Keratinocyte (primary cell): ENCODE measurements at regions not wholly inside any gene's neighbourhood (a gene's known extent, or its start where the extent isn't known, plus 50 kb on each side); places are given as distances from the start of the nearest gene placed in this dataset.

Source experiments
- DNase-seq: peaks from one replicate; pipeline ENCODE4 v3.0.0-alpha.2; 2011; ENCODE audit warnings: low read depth, missing footprints, low spot score
- FAIRE-seq: peaks from 2 replicates; lab custom pipeline; 2011; peaks lifted over from hg19 to GRCh38; lab: Jason Lieb, UNC
- H2AFZ ChIP-seq: 2 replicates; pipeline ENCODE4 v1.6.0; 2012; ENCODE audit warnings: low read length, control low read depth, inconsistent platforms; ENCODE audit not compliant: control insufficient read depth
- H3K27ac ChIP-seq: 2 replicates; pipeline ENCODE4 v1.5.1; 2011; ENCODE audit warnings: low read length; ENCODE audit not compliant: control insufficient read depth, insufficient read depth
- H3K27me3 ChIP-seq: 3 replicates; pipeline ENCODE4 v1.6.0; 2011; ENCODE audit warnings: low read length; ENCODE audit not compliant: control insufficient read depth, insufficient read depth; ENCODE audit errors: extremely low read depth
- H3K36me3 ChIP-seq, 2 experiments: 2 replicates in 1 of 2; 3 replicates in 1 of 2; pipeline ENCODE4 v1.5.1; 2011; ENCODE audit warnings: low read length in 2 of 2, mild to moderate bottlenecking in 1 of 2; ENCODE audit not compliant: control insufficient read depth in 2 of 2, insufficient read depth in 2 of 2; ENCODE audit errors: extremely low read depth in 1 of 2
- H3K4me1 ChIP-seq: 3 replicates; pipeline ENCODE4 v1.5.1; 2011; ENCODE audit warnings: low read length; ENCODE audit not compliant: control insufficient read depth, insufficient read depth; ENCODE audit errors: extremely low read depth
- H3K4me2 ChIP-seq: 3 replicates; pipeline ENCODE4 v1.6.0; 2011; ENCODE audit warnings: low read depth, low read length; ENCODE audit not compliant: control insufficient read depth, insufficient read depth; ENCODE audit errors: extremely low read depth
- H3K4me3 ChIP-seq, 3 experiments: fragments of 200-600 bp in 1 of 3; sonication (generic) in 1 of 3; 2 replicates in 2 of 3; 3 replicates in 1 of 3; pipeline ENCODE4 v1.5.1; 2011 to 2016; ENCODE audit warnings: low read length in 3 of 3, mild to moderate bottlenecking in 3 of 3, control low read depth in 2 of 3, inconsistent platforms in 1 of 3, low read depth in 1 of 3, mixed read lengths in 1 of 3, mixed run types in 1 of 3, moderate library complexity in 1 of 3; ENCODE audit not compliant: control insufficient read depth in 2 of 3, insufficient read depth in 2 of 3; ENCODE audit errors: extremely low read depth in 1 of 3
- H3K79me2 ChIP-seq: 2 replicates; pipeline ENCODE4 v1.6.0; 2012; ENCODE audit warnings: low read length; ENCODE audit not compliant: control insufficient read depth, insufficient read depth
- H3K9ac ChIP-seq: 3 replicates; pipeline ENCODE4 v1.6.0; 2011; ENCODE audit warnings: low read length; ENCODE audit not compliant: control insufficient read depth, insufficient read depth; ENCODE audit errors: extremely low read depth
- H3K9me1 ChIP-seq: 3 replicates; pipeline ENCODE4 v1.6.0; 2011; ENCODE audit warnings: low read length; ENCODE audit not compliant: control insufficient read depth, insufficient read depth; ENCODE audit errors: extremely low read depth
- H3K9me3 ChIP-seq: 2 replicates; pipeline ENCODE4 v1.5.1; 2012; ENCODE audit warnings: low read depth, low read length; ENCODE audit not compliant: control insufficient read depth
- H4K20me1 ChIP-seq: 3 replicates; pipeline ENCODE4 v1.6.0; 2011; ENCODE audit warnings: low read length; ENCODE audit not compliant: control insufficient read depth, insufficient read depth; ENCODE audit errors: extremely low read depth
- CTCF ChIP-seq, 3 experiments: IDR thresholded peaks in 1 of 3; conservative IDR thresholded peaks in 1 of 3; optimal IDR thresholded peaks in 1 of 3; 2 replicates in 2 of 3; 3 replicates in 1 of 3; pipeline versions ENCODE3 to v1.5.1; 2011; ENCODE audit warnings: low read length in 3 of 3, mild to moderate bottlenecking in 3 of 3, moderate library complexity in 2 of 3, control low read depth in 1 of 3, inconsistent platforms in 1 of 3; ENCODE audit not compliant: insufficient read depth in 2 of 3; ENCODE audit errors: extremely low read depth in 1 of 3
- EZH2 ChIP-seq: IDR thresholded peaks from one replicate; pipeline ENCODE4 v1.6.1; 2012; ENCODE audit warnings: inconsistent platforms, mild to moderate bottlenecking, low read length, moderate library complexity
- dilution Hi-C: fragments of 300-500 bp; cut with MboI; formaldehyde crosslinking; loops from one replicate; pipeline ENCODE4 v1.7.0; 2020; ENCODE audit warnings: low sequenced_read_pairs; ENCODE audit not compliant: extremely low pct_ligation_motif_present

- no peak overlapping the region for H3K4me2 ChIP-seq
- no peak overlapping the region for H3K4me3 ChIP-seq
- H3K9me3 ChIP-seq, result no peaks in the 10 kb centered on the region
- H2AFZ ChIP-seq, result no peak overlapping the region
- H3K79me2 ChIP-seq, result no peaks in the 10 kb centered on the region
- H3K4me1 ChIP-seq, result no peaks in the 10 kb centered on the region
- H3K9me1 ChIP-seq, result no peaks in the 10 kb centered on the region
- TF ChIP-seq CTCF (optimal IDR thresholded peaks at IDR 0.05 in 1 of 3, IDR thresholded peaks at IDR 0.05 in 1 of 3, conservative IDR thresholded peaks at IDR 0.05 in 1 of 3; ENCODE audit: extremely low read depth in 1 of 3, insufficient read depth in 2 of 3, low read length in 3 of 3) (no peak), EZH2 (no peak)
- no peak overlapping the region for H3K27ac ChIP-seq
- H3K27me3 ChIP-seq, result no peaks in the 10 kb centered on the region
- FAIRE-seq, result no peak
- DNase-seq, result no peak
- H3K9ac ChIP-seq, result no peak overlapping the region
- dilution Hi-C loops, result no loop called here
- no peaks in the 10 kb centered on the region for H3K36me3 ChIP-seq
- no peaks in the 10 kb centered on the region for H4K20me1 ChIP-seq
Measured at GRCh38 chr6:113394729-113395128, 462.4 kb upstream of the MARCKS start.

- H3K4me2 ChIP-seq, result no peak overlapping the region
- H3K27me3 ChIP-seq, result no peaks in the 10 kb centered on the region
- H3K9ac ChIP-seq, result no peak overlapping the region
- FAIRE-seq (no peak), DNase-seq (no peak)
- H3K4me1 ChIP-seq, result no peaks in the 10 kb centered on the region
- dilution Hi-C loops, result no loop called here
- no peak for TF ChIP-seq EZH2
- no peak for TF ChIP-seq CTCF (optimal IDR thresholded peaks at IDR 0.05 in 1 of 3, IDR thresholded peaks at IDR 0.05 in 1 of 3, conservative IDR thresholded peaks at IDR 0.05 in 1 of 3; ENCODE audit: extremely low read depth in 1 of 3, insufficient read depth in 2 of 3, low read length in 3 of 3)
- H3K9me1 ChIP-seq, result no peaks in the 10 kb centered on the region
- H2AFZ ChIP-seq, result no peak overlapping the region
- no peaks in the 10 kb centered on the region for H3K9me3 ChIP-seq
- H3K36me3 ChIP-seq, result no peaks in the 10 kb centered on the region
- no peaks in the 10 kb centered on the region for H4K20me1 ChIP-seq
- no peaks in the 10 kb centered on the region for H3K79me2 ChIP-seq
- no peak overlapping the region for H3K4me3 ChIP-seq
- H3K27ac ChIP-seq, result no peak overlapping the region
Measured at GRCh38 chr6:113396730-113397129, 460.4 kb upstream of the MARCKS start.
